Nephron (organoid): ENCODE measurements at regions not wholly inside any gene's neighbourhood (a gene's known extent, or its start where the extent isn't known, plus 50 kb on each side); places are given as distances from the start of the nearest gene placed in this dataset.
A peak's percentile ranks its signal among the peaks of the same experiment; 100 is the strongest.

Experiments
- H3K27ac Mint-ChIP-seq, 3 experiments: 2 replicates each; pipeline ENCODE4 v1.8.0; 2020; ENCODE audit warnings: mixed read lengths in 3 of 3, mild to moderate bottlenecking in 2 of 3, moderate library complexity in 1 of 3
- H3K27me3 Mint-ChIP-seq: 2 replicates; pipeline ENCODE4 v1.8.0; 2021; ENCODE audit warnings: low read depth, mild to moderate bottlenecking, moderate library complexity, mixed read lengths
- H3K36me3 Mint-ChIP-seq: 2 replicates; pipeline ENCODE4 v1.8.0; 2020; ENCODE audit warnings: low read depth, mixed read lengths
- H3K4me1 Mint-ChIP-seq: 2 replicates; pipeline ENCODE4 v1.8.0; 2020; ENCODE audit warnings: mixed read lengths
- H3K4me3 Mint-ChIP-seq, 3 experiments: 2 replicates each; pipeline ENCODE4 v1.8.0; 2020; ENCODE audit warnings: mild to moderate bottlenecking in 3 of 3, mixed read lengths in 3 of 3, moderate library complexity in 2 of 3
- H3K9me3 Mint-ChIP-seq: 2 replicates; pipeline ENCODE4 v1.8.0; 2020; ENCODE audit warnings: mixed read lengths
- TF ChIP-seq, protein P1 (sequence below), 3 experiments: fragments of 200-600 bp; sonication (generic); IDR thresholded peaks; one replicate each; pipeline ENCODE4 v1.5.0; 2021; ENCODE audit warnings: antibody characterized with exemption in 3 of 3; ENCODE audit not compliant: unreplicated experiment in 3 of 3

DNA sequence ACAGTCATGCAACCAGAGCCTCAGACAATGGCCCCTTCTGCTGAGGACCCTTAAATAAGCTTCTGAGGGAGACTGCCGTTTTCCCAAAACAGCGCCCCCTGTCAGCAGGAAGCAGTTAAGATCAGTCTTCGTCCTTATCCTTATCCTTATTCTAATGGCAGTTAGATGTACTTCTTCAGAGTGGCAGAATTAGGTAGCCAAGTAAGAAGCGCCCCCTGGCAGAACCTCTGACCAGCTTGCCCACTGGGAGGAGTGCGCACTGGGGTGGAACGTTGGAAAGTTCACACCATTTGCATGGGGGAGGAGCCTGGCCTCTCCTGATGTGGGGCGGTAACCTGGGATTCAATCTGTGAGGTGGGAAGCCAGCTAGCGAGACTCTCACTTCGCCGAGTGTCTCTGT is 133.6 kb upstream of the QRFPR start:
- Mint-ChIP-seq H3K4me1 (no peaks in the 10 kb centered on the region), H3K27me3 (peaks cover 2% of the 10 kb centered on the region), H3K9me3 (peaks cover 5% of the 10 kb centered on the region), H3K36me3 (no peaks in the 10 kb centered on the region), H3K27ac (no peak overlapping the region), H3K4me3 (no peak overlapping the region)
- TF ChIP-seq, protein P1, sequence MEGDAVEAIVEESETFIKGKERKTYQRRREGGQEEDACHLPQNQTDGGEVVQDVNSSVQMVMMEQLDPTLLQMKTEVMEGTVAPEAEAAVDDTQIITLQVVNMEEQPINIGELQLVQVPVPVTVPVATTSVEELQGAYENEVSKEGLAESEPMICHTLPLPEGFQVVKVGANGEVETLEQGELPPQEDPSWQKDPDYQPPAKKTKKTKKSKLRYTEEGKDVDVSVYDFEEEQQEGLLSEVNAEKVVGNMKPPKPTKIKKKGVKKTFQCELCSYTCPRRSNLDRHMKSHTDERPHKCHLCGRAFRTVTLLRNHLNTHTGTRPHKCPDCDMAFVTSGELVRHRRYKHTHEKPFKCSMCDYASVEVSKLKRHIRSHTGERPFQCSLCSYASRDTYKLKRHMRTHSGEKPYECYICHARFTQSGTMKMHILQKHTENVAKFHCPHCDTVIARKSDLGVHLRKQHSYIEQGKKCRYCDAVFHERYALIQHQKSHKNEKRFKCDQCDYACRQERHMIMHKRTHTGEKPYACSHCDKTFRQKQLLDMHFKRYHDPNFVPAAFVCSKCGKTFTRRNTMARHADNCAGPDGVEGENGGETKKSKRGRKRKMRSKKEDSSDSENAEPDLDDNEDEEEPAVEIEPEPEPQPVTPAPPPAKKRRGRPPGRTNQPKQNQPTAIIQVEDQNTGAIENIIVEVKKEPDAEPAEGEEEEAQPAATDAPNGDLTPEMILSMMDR (IDR thresholded peaks at IDR 0.05; ENCODE audit: unreplicated experiment in 3 of 3) = no peak

DNA sequence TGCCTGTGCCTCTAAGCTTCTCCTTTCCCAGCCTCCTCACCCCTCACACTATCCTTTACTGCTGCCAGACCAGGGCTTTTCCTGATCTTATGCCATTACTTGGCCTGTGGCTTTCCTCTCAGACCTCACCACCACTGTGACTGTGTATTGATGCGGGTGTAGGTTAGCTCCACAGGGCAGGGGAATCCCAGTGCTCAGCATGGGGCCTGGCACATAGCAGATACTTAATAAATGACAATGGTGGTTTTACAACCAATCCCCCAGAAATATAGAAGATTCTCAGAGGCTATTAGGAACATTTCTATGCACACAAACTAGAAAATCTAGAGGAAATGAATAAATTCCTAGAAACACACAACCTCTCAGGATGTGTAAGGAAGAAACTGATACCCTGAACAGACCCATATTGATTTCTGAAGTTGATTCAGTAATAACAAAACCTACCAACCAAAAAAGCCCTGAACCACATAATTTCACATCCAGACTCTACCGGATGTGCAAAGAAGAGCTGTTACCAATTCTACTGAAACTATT is 129.6 kb upstream of the QRFPR start:
- H3K4me1 Mint-ChIP-seq = no peaks in the 10 kb centered on the region
- no peak overlapping the region for H3K27ac Mint-ChIP-seq
- peaks cover 3% of the 10 kb centered on the region for H3K27me3 Mint-ChIP-seq
- H3K36me3 Mint-ChIP-seq = no peaks in the 10 kb centered on the region
- no peak overlapping the region for H3K4me3 Mint-ChIP-seq
- TF ChIP-seq, protein P1 (IDR thresholded peaks at IDR 0.05; ENCODE audit: unreplicated experiment in 3 of 3) = no peak
- H3K9me3 Mint-ChIP-seq = no peaks in the 10 kb centered on the region

DNA sequence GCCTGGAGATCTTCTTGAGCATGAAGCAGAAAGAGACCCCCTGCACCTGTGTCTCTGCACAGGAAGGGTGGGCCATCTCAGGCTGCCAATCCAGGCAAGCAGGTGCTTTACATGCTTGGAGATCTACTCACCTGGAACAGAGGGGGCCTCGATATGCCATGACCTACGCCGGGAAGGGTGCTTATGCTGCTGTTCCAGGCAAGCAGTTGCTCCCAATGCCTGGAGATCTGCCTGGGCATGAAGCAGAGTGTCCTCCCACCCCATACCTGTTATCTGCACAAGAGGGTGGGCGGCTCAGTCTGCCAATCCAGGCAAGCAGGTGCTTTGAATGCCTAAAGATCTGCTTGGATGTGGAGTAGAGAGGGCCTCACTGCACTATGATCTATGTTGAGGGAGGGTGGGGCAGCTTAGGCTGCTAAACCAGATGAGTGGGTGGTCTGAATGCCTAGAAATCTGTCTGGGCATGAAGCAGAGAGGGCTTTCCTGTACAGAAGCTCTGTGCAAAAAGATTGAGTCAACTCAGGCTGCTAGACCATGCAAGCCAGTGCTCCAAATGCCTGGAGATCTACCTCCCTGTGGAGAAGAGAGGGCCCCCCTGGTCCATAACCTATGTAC is 104.5 kb upstream of the QRFPR start:
- H3K27ac Mint-ChIP-seq = no peak overlapping the region
- H3K4me1 Mint-ChIP-seq = no peaks in the 10 kb centered on the region
- H3K36me3 Mint-ChIP-seq = no peaks in the 10 kb centered on the region
- H3K9me3 Mint-ChIP-seq = no peaks in the 10 kb centered on the region
- no peaks in the 10 kb centered on the region for H3K27me3 Mint-ChIP-seq
- H3K4me3 Mint-ChIP-seq = no peak overlapping the region
- TF ChIP-seq, protein P1 (IDR thresholded peaks at IDR 0.05; ENCODE audit: unreplicated experiment in 3 of 3) = no peak

DNA sequence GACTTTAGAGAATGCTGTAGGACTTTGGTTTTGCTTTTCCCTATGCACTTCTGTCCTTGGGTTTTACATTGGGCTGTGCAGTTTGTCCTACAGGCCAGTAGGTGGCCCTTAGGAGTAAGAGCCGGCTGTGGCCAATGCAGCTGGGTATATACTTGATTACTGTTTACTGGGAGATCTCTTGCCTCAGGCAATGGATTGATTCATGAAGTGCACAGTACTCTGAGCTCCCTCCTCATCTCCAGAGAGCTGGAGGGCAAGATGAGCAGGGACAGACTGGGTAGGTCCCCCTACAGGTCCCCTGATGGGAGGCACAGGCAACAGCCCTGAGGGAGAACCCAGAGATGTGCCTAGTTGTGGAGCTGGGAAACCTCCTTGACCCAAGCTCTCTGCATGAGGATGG is 103.8 kb upstream of the QRFPR start:
- Mint-ChIP-seq H3K27ac (no peak overlapping the region), H3K4me3 (no peak overlapping the region), H3K27me3 (no peaks in the 10 kb centered on the region), H3K4me1 (no peaks in the 10 kb centered on the region), H3K9me3 (no peaks in the 10 kb centered on the region), H3K36me3 (no peaks in the 10 kb centered on the region)
- TF ChIP-seq, protein P1 (IDR thresholded peaks at IDR 0.05; ENCODE audit: unreplicated experiment in 3 of 3) = peak in 2 of 3 experiments; percentile 19 to 30

DNA sequence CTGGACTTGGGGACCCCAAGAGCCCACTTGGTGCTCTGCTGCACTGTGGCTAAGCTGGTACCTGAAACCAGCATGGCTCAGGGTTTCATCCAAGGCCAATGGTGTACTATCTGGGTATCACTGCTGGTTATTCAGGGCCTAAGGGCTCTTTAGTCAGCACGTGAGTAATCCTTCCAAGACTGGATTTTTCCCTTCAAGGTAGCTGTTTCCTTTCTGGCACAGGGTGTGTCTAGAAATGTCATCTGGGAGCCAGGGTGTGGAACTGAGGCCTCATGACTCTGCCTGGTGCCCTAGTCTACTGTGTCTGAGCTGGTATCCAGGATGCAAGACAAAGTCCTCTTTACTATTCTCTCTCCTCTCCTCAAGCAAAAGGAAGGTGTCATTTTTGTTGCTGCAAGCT is 99.0 kb upstream of the QRFPR start:
- H3K4me1 Mint-ChIP-seq = no peaks in the 10 kb centered on the region

More for the DNA sequence above, 99.0 kb upstream of the QRFPR start:
- H3K27me3 Mint-ChIP-seq = no peaks in the 10 kb centered on the region
- peaks cover 9% of the 10 kb centered on the region for H3K9me3 Mint-ChIP-seq
- no peak overlapping the region for H3K4me3 Mint-ChIP-seq
- H3K36me3 Mint-ChIP-seq = no peaks in the 10 kb centered on the region
- TF ChIP-seq, protein P1 (IDR thresholded peaks at IDR 0.05; ENCODE audit: unreplicated experiment in 3 of 3) = no peak
- no peak overlapping the region for H3K27ac Mint-ChIP-seq
